PC-9 (cell line): ENCODE measurements at regions not wholly inside any gene's neighbourhood (a gene's known extent, or its start where the extent isn't known, plus 50 kb on each side); places are given as distances from the start of the nearest gene placed in this dataset.

Experiments used
- BruUV-seq: library from RNA; stranded (reverse); fragments of 400-500 nt; replicated peaks from 2 replicates; lab custom pipeline; 2021; lab: Mats Ljungman, UMichigan
- CTCF ChIA-PET: fragments of 300-600 bp; sonication (Branson Sonifier 250); formaldehyde crosslinking; loops from one replicate; lab custom pipeline; 2022; ENCODE audit warnings: antibody characterized with exemption; lab: Charles Lee
- POLR2A ChIA-PET: fragments of 300-600 bp; sonication (Branson Sonifier 250); formaldehyde crosslinking; loops from one replicate; lab custom pipeline; 2022; ENCODE audit warnings: antibody characterized with exemption; ENCODE audit not compliant: unreplicated experiment; lab: Charles Lee
- DNase-seq, 2 experiments: peaks; one replicate each; pipeline versions ENCODE4 v3.0.0 to v3.0.0-alpha.2; 2015 to 2022; ENCODE audit warnings: mixed read lengths in 1 of 2
- H2AFZ ChIP-seq: fragments of 200-600 bp; sonication (generic); 2 replicates; pipeline ENCODE4 v1.8.1; 2017; ENCODE audit warnings: antibody characterized with exemption
- H3F3A ChIP-seq: fragments of 200-600 bp; sonication (generic); 2 replicates; pipeline ENCODE4 v1.8.1; 2017; ENCODE audit warnings: antibody characterized with exemption, mild to moderate bottlenecking, low read depth; ENCODE audit not compliant: insufficient read depth
- H3K27ac ChIP-seq: fragments of 200-600 bp; sonication (generic); 2 replicates; pipeline ENCODE4 v1.6.1; 2016; ENCODE audit warnings: mixed run types
- H3K27me3 ChIP-seq: fragments of 200-600 bp; sonication (generic); 2 replicates; pipeline ENCODE4 v1.6.1; 2016; ENCODE audit warnings: low read depth, mixed run types; ENCODE audit not compliant: insufficient read depth
- H3K36me3 ChIP-seq: fragments of 200-600 bp; sonication (generic); 2 replicates; pipeline ENCODE4 v1.6.1; 2016; ENCODE audit warnings: low read depth, mixed run types
- H3K4me1 ChIP-seq: fragments of 200-600 bp; sonication (generic); replicated peaks from 2 replicates; pipeline ENCODE4 v1.6.1; 2016; ENCODE audit warnings: mixed run types; ENCODE audit not compliant: insufficient read depth
- H3K4me2 ChIP-seq: fragments of 200-600 bp; sonication (generic); 2 replicates; pipeline ENCODE4 v1.6.1; 2017; ENCODE audit warnings: mixed run types
- H3K4me3 ChIP-seq: fragments of 200-600 bp; sonication (generic); 2 replicates; pipeline ENCODE4 v1.6.1; 2016; ENCODE audit warnings: mixed run types
- H3K79me2 ChIP-seq: fragments of 200-600 bp; sonication (generic); 2 replicates; pipeline ENCODE4 v1.6.1; 2017; ENCODE audit warnings: low read depth, mixed run types
- H3K9me2 ChIP-seq: fragments of 200-600 bp; sonication (generic); 2 replicates; pipeline ENCODE4 v1.8.1; 2017; ENCODE audit warnings: mild to moderate bottlenecking; ENCODE audit not compliant: insufficient read depth
- H3K9me3 ChIP-seq: fragments of 200-600 bp; sonication (generic); 2 replicates; pipeline ENCODE4 v1.8.1; 2016; ENCODE audit warnings: low read depth; ENCODE audit not compliant: insufficient read depth
- H4K20me1 ChIP-seq: fragments of 200-600 bp; sonication (generic); 2 replicates; pipeline ENCODE4 v1.8.1; 2017; ENCODE audit not compliant: insufficient read depth
- CTCF ChIP-seq: fragments of 200-600 bp; sonication (generic); conservative IDR thresholded peaks from 2 replicates; pipeline ENCODE4 v1.6.1; 2017; ENCODE audit warnings: mixed run types, antibody characterized with exemption, mild to moderate bottlenecking, moderate library complexity
- EZH2 ChIP-seq: fragments of 200-600 bp; sonication (generic); IDR thresholded peaks from 2 replicates; pipeline ENCODE4 v1.8.0; 2017; ENCODE audit warnings: antibody characterized with exemption, low read depth
- intact Hi-C: fragments of 100-400 bp; cut with micrococcal nuclease; formaldehyde crosslinking; loops from one replicate; pipeline ENCODE4 v1.10.0; 2022; ENCODE audit not compliant: unreplicated experiment

DNA sequence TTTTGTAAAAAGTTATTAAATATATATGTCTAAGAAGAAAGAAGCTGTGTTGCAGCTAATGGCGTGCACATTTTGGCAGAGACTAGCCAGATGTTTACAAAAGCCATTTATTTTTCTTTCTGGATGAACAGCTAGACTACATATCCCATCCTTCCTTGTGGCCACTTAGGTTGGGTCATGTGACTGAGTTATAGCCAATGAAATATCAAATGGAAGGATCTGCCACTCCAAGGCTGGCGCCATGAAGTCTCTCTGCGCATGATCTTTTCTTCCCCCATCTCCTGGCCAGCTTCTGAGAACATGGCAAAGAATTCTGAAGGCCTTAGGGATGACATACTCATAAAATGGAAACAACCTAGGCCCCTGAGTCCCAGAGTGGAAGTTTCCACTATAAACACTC, 244.2 kb upstream of the DAB2 start:
- no peak for DNase-seq
- no peaks in the 10 kb centered on the region for H3K4me1 ChIP-seq
- H4K20me1 ChIP-seq = no peaks in the 10 kb centered on the region
- H3K9me2 ChIP-seq = no peaks in the 10 kb centered on the region
- no peaks in the 10 kb centered on the region for H3K27me3 ChIP-seq
- CTCF ChIA-PET = interaction anchor here (0.6 kb wide), 1 partner anchor 1075 kb away, joined by 5 read pairs; no protein-coding TSS in a partner anchor
- POLR2A ChIA-PET = no interaction called here
- no peak overlapping the region for H2AFZ ChIP-seq
- no peak overlapping the region for H3K4me3 ChIP-seq
- H3K27ac ChIP-seq = no peak overlapping the region
- H3K9me3 ChIP-seq = no peaks in the 10 kb centered on the region; the same call in 1 of the 2 replicates
- no TSS peak for BruUV-seq
- no peaks in the 10 kb centered on the region for H3K36me3 ChIP-seq
- TF ChIP-seq EZH2 (no peak), CTCF (no peak)
- no peak overlapping the region for H3K4me2 ChIP-seq
- intact Hi-C loops = no loop called here
- no peaks in the 10 kb centered on the region for H3K79me2 ChIP-seq
- no peaks in the 10 kb centered on the region for H3F3A ChIP-seq

GRCh38 chr5:39665328-39665727, 240.5 kb upstream of the DAB2 start:
- no peak overlapping the region for H3K4me2 ChIP-seq
- H3K9me2 ChIP-seq = no peaks in the 10 kb centered on the region
- no peaks in the 10 kb centered on the region for H3K27me3 ChIP-seq
- ChIA-PET POLR2A (no interaction called here), CTCF (no interaction called here)
- no peaks in the 10 kb centered on the region for H4K20me1 ChIP-seq
- DNase-seq = no peak
- no TSS peak for BruUV-seq
- peaks cover 12% of the 10 kb centered on the region for H3K4me1 ChIP-seq
- intact Hi-C loops = no loop called here
- no peak overlapping the region for H2AFZ ChIP-seq
- TF ChIP-seq CTCF (no peak), EZH2 (no peak)
- no peaks in the 10 kb centered on the region for H3K79me2 ChIP-seq
- no peak overlapping the region for H3K27ac ChIP-seq
- H3F3A ChIP-seq = no peaks in the 10 kb centered on the region
- no peaks in the 10 kb centered on the region for H3K36me3 ChIP-seq
- H3K9me3 ChIP-seq = no peaks in the 10 kb centered on the region; the same call in 1 of the 2 replicates
- H3K4me3 ChIP-seq = no peak overlapping the region

DNA sequence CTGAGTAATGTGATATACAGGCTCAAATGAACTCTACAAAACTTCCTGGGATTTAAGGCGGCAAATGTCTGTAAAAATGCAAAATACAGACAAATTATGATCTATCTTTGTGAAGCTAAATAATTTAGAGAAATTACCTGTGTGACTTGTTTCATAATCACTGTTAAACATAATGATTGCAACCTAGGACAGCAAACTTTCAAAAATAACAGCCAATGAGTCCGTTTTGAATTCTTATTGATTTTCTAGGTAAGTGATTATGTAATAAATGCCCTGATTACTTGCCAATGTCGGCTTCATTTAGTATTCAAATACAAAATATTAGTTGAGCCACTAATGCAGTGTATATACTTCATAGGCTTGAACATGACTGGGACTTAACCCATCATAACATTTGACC, 238.2 kb upstream of the DAB2 start:
- TF ChIP-seq CTCF = no peak
- intact Hi-C loops = no loop called here
- Histone ChIP-seq H2AFZ (no peak overlapping the region), H3K9me2 (no peaks in the 10 kb centered on the region), H3K9me3 (peaks cover 3% of the 10 kb centered on the region), H3K4me2 (no peak overlapping the region), H3K27ac (no peak overlapping the region), H3K36me3 (no peaks in the 10 kb centered on the region), H3K27me3 (no peaks in the 10 kb centered on the region), H4K20me1 (no peaks in the 10 kb centered on the region), H3K4me1 (peaks cover 17% of the 10 kb centered on the region), H3K4me3 (no peak overlapping the region), H3K79me2 (no peaks in the 10 kb centered on the region), H3F3A (no peaks in the 10 kb centered on the region)
- DNase-seq = no peak
- ChIA-PET CTCF (no interaction called here), POLR2A (no interaction called here)
- no TSS peak for BruUV-seq
